H54 (cell line): ENCODE measurements at regions not wholly inside any gene's neighbourhood (a gene's known extent, or its start where the extent isn't known, plus 50 kb on each side); places are given as distances from the start of the nearest gene placed in this dataset.

Source experiments
- DNase-seq: peaks from one replicate; pipeline ENCODE4 v3.0.0; 2011; ENCODE audit warnings: low spot score, mixed read lengths; ENCODE audit not compliant: insufficient read length
- FAIRE-seq: peaks from 3 replicates; lab custom pipeline; 2011; peaks lifted over from hg19 to GRCh38; lab: Jason Lieb, UNC
- POLR2A ChIP-seq: IDR thresholded peaks from 2 replicates; pipeline ENCODE4 v1.6.1; 2011; ENCODE audit warnings: low read depth, mild to moderate bottlenecking, low read length

DNA sequence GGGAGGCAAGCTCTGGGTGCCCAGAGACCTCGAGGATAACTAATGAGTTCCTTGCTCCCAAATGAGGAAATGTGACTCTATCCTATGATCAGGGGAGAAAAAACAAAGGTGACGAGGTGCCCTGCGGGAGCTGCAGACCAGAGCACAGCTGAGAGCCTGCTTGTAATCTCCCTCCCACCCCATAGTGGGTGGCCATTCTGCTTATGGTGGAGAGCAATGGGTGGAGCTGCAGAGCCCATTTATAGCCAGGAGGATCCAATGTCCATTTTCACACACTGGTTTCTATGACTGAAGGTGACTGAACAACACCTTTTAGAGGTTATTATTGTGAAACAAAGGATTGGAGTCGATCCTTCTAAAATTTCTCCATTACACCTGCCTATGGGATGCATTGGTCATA lies 153.3 kb downstream of the COL6A3 start:
- TF ChIP-seq POLR2A: no peak
- DNase-seq (no peak), FAIRE-seq (no peak)

DNA sequence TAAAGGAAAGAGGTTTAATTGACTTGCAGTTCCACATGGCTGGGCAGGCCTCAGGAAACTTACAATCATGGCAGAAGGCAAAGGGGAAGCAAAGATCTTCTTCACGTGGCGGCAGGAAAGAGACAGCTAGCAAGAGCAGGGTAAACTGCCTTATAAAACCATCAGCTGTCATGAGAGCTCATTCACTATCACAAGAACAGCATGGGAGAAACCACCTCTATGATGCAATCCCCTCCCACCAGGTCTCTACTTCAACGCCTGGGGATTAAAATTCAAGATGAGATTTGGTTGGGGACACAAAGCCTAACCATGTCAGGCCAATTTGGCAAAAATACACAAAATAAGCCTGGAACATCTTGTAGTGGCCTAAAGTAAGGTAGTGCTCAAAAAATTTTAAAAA lies 152.6 kb downstream of the COL6A3 start:
- no peak for TF ChIP-seq POLR2A
- no peak for FAIRE-seq
- no peak for DNase-seq

DNA sequence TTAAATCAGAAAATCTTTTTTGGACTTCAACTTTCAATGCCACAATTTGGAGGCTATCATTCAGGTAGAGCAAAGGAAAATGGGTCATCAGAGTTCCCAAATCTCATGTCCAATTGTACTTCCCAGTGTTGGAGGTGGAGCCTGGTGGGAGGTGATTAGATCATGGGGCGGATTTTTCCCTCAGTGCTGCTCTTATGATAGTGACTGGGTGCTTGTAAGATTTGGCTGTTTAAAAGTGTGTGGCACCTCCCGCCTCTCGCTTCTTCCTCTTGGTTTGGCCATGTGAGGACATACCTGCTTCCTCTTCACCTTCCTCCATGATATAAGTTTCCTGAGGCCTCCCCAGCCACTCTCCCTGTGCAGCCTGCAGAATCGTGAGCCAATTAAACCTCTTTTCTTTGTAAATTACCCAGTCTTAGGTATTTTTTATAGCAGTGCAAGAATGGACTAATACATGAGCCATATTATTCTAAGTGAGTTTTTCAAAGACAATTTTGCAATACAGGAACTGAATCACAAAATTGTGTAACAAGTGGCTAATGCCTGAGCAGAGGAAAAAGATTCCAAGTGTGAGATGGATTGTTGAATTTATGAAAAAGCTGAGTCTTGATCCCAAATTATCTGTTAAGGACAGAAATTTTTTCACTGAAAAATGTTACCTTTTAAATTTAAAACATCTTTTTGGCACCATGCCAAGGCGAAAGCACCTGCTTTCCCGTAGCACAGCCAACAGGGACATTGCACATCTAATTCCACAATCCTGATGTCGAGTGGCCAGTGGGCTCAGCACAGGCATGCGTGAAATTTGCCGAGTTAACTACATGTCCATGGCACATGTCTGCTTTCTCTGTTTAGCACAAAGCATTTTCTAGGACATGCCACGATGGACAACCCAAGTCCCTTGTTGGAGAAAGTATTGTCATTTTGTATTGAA lies 150.9 kb downstream of the COL6A3 start:
- peak; percentile 73 for FAIRE-seq
- no peak for TF ChIP-seq POLR2A
- DNase-seq: no peak

DNA sequence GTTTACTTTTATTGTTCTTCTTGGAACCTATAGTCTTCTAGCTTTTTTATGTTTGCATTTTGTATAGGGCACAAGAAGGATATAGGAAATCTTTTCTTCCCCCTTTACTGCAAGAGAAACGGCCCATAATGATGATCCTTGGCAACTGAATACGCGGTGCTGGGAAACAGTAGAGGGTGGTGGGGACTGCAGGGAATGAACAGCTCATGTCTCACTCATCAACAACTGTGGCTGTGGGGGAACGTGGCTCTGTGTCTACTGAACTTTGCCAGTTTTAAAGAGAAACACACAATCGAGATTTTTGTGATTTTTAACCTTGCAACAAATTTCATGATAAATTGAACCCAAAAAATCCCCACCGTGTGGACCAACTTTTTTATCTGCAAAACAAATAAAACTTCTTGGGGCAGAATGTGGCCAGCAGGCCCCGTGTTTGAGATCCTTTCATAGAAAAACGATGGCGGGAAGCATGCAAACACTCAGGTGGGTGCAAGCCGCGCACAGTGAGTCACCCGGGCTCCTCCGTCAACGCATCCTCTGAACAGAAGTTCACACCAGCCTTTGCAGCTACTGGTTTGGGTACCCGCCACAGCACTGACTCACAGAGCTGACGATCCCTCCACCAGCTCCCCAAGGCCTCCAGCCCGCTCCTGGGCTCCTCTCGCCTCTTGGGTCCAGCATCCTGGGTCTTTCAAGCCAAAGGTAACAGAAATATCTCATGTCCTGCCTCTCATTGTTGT lies 149.3 kb downstream of the COL6A3 start:
- peak; percentile 70 for DNase-seq

DNA sequence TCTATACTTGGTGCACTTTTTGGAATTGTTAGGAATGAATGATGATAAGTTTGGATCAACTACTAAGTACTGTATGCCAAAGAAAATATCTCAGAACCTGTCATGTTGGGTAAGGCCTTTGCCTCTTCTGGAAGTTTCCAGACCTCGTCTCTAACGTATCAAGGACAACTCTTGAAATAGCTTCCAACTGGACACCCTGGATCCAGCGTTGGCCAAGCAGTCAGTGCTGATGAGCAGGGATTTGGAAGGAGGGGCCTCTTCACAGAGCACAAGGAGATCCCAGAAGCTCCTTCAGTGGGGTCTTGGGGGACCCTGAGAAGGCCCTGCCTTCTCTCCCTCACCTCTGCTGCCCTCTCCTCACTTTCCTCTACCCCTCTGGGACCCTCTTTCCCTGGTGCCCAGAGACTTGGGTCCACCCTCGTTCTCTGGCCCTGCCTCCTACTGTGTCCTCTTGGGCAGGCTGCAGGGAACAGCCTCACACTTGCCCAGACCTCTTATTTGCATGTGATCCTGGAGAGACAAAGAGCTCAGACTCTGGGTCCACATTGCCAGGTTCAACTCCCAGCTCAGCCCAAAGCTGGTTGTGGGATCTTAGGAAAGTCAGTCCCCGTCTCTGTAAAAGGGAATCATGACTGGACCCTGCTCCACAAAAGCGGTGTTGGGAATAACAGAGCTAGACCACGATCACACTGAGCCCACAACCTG lies 145.8 kb downstream of the COL6A3 start:
- no peak for TF ChIP-seq POLR2A
- no peak for FAIRE-seq
- DNase-seq: no peak

More for the DNA sequence above, 149.3 kb downstream of the COL6A3 start:
- no peak for TF ChIP-seq POLR2A
- FAIRE-seq: peak; percentile 87

DNA sequence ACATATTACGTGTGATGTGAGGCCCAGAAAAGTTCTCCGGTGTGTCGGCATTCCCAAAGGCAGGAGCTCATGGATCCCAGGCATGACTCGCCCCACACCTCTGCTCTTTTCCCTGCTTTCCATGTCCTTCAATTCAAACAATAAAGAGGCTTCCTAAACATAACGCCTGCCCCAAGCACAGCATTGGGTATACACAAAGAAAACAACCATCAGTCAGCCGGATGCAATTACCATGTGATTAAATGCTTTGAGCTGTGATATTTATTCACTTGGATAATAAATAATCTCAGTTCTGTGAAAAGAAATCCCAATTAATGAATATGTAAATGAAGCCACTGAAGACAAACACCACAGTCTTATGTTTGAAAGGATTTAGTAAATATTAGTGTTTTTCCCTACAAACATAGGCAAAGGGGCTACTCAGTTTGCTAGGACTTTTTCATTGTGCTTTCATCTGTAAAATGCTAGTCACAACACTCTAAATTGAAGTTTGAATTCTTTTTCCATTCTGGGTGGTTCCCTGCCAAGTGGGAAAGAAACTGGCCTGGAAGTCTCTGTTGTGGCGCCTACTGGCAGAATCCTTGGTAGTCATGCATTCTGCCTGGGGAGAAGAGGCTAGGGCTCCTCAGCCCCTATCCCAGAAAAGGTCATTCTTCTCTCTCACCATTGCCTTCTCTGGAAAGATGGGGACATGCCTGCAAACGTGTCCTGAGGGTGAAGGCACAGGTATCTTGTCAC lies 144.7 kb downstream of the COL6A3 start:
- no peak for TF ChIP-seq POLR2A
- FAIRE-seq: no peak
- DNase-seq: no peak

DNA sequence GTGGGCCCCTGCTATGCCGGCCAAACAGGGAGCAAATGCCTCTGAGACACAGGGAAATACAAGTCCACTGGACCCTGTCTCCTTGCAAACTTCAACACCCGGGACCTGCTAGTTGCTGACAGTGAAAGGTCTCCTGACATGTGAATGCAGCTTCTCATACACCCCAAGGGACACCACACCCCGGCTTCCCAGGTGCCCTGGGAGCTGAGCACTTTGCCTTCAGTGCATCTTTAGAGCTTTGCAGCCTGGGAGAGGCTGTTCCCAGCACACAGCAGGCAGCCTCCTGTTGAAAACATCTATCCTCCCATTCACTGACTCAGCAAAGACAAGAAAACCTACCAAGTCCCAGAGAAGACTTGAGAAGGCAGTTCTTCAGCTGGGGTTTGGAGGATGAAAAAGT lies 143.4 kb downstream of the COL6A3 start:
- FAIRE-seq: no peak
- TF ChIP-seq POLR2A: no peak
- DNase-seq: no peak

DNA sequence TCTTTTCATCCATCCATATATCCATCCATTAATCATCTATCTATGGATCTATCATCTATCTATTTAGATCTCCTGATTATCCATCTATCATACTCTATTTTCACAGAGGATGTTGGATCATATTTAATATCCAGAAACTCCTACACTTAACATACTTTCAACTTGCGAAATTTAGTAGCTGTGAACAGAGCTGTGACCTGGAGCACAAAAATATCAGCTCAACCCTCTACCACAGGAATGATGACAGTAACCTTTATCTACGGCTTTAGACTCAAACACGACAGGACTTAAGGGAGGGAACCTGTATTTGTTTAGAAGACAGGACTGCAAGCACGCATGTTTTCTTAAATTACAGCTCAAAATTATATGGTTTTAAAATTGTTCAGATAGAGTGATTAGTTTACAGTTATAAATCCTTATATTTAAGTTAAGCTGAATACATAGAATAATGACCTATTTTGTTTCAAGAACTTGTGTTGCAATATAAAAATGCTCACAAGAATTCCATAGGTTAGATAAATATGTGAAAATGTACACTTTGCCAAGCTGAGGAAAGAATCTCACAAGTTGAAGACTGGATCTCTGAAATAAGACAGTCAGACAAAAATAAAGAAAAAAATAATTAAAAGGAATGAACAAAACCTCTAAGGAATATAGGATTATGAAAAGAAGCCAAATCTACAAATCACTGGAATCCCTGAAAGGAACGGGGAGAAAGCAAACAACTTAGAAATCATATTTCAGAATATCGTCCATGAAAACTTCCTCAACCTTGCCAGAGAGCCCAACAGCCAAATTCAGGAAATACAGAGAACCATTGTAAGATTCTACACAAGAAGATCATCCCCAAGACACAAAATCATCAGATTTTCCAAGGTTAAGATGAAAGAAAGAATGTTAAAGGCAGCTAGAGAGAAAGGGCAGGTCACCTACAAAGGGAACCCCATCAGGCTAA lies 142.0 kb downstream of the COL6A3 start:
- TF ChIP-seq POLR2A: no peak

More for the DNA sequence above, 142.0 kb downstream of the COL6A3 start:
- DNase-seq: no peak
- no peak for FAIRE-seq
